ENCODE measurements at regions not wholly inside any gene's neighbourhood (a gene's known extent, or its start where the extent isn't known, plus 50 kb on each side); places are given as distances from the start of the nearest gene placed in this dataset.
"Not testable (repeated sequence)": the region's sequence is repeated elsewhere in the genome, so short reads cannot be mapped to it uniquely, and the experiment has no call there.

DNA sequence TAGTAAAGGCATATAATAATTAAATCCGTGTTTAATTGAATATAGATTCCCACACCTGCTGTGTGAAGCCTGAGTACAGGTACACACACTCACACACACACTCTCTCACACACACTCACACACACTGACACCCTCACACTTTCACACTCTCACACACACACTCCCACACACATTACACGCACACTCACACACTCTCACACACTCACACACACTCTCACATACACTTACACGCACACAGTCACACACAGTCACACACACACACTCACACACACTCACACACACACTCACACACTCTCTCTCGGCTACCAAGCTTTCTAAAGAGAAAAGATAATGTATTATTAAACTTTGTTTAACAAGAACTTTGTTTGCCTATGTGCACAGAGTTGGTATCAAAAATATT lies 195.1 kb upstream of the CTNND2 start:
- Histone ChIP-seq H3K27me3 (no peaks in the 10 kb centered on the region), H3K27ac (no peak overlapping the region), H3K4me1 (no peaks in the 10 kb centered on the region), H3K4me3 (no peak overlapping the region), H3K9me3 (no peaks in the 10 kb centered on the region), H3K36me3 (no peaks in the 10 kb centered on the region)
- no peak for DNase-seq (ENCODE audit: low spot score)
- TF ChIP-seq, protein P1, sequence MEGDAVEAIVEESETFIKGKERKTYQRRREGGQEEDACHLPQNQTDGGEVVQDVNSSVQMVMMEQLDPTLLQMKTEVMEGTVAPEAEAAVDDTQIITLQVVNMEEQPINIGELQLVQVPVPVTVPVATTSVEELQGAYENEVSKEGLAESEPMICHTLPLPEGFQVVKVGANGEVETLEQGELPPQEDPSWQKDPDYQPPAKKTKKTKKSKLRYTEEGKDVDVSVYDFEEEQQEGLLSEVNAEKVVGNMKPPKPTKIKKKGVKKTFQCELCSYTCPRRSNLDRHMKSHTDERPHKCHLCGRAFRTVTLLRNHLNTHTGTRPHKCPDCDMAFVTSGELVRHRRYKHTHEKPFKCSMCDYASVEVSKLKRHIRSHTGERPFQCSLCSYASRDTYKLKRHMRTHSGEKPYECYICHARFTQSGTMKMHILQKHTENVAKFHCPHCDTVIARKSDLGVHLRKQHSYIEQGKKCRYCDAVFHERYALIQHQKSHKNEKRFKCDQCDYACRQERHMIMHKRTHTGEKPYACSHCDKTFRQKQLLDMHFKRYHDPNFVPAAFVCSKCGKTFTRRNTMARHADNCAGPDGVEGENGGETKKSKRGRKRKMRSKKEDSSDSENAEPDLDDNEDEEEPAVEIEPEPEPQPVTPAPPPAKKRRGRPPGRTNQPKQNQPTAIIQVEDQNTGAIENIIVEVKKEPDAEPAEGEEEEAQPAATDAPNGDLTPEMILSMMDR (IDR thresholded peaks at IDR 0.05) = no peak

GRCh38 chr5:12095808-12096281 lies 191.6 kb upstream of the CTNND2 start:
- Histone ChIP-seq H3K9me3 (peaks cover 0 to 5% of the 10 kb centered on the region in 2 donors), H3K27ac (no peak overlapping the region), H3K4me3 (no peak overlapping the region), H3K27me3 (no peaks in the 10 kb centered on the region), H3K36me3 (no peaks in the 10 kb centered on the region), H3K4me1 (no peaks in the 10 kb centered on the region)
- TF ChIP-seq, protein P1 (IDR thresholded peaks at IDR 0.05) = no peak
- DNase-seq (ENCODE audit: low spot score) = no peak

DNA sequence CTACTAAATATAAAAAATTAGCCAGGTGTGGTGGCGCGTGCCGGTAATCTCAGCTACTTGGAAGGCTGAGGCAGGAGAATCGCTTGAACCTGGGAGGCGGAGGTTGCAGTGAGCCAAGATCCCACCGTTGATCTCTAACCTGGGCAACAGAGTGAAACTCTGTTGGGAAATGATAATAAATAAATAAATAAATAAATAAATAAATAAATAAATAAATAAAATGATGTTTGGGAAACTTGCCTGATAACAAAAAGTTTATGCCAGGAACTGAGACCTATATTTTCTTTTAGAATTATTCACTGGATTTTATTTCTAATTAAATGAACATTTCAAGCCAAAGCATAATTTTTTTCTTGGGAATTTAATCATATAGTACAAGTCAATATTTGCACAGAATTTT lies 189.3 kb upstream of the CTNND2 start:
- H3K27ac ChIP-seq = no peak overlapping the region
- TF ChIP-seq, protein P1 (IDR thresholded peaks at IDR 0.05) = no peak
- H3K4me1 ChIP-seq = no peaks in the 10 kb centered on the region

DNA sequence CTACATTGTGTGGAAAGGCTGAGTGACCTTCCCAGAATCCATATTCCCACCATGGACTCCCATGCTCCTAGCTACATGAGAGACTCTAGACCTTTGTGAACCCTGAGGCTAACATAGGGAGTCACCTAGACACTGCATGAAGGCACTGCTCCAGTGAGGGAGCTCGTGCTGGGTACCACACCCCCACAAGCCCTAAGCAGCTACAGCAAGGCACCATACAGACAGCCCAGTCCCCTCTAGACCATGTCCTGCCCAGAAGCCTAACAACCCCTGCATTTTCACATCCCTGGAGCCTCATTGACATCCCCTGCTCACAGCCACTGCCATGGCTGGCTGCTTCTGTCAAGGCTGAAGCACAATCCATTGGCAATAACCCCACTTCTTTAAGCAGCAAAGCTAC lies 176.5 kb upstream of the CTNND2 start:
- Histone ChIP-seq H3K9me3 (peaks cover 0 to 11% of the 10 kb centered on the region in 2 donors), H3K4me3 (no peak overlapping the region), H3K27ac (no peak overlapping the region), H3K36me3 (no peaks in the 10 kb centered on the region), H3K27me3 (no peaks in the 10 kb centered on the region), H3K4me1 (no peaks in the 10 kb centered on the region)
- TF ChIP-seq, protein P1 (IDR thresholded peaks at IDR 0.05) = no peak
- DNase-seq (ENCODE audit: low spot score) = no peak

More for the DNA sequence above, 189.3 kb upstream of the CTNND2 start:
- no peaks in the 10 kb centered on the region for H3K36me3 ChIP-seq
- peaks cover 0 to 5% of the 10 kb centered on the region in 2 donors for H3K9me3 ChIP-seq
- no peak overlapping the region for H3K4me3 ChIP-seq
- no peaks in the 10 kb centered on the region for H3K27me3 ChIP-seq
- DNase-seq (ENCODE audit: low spot score) = no peak

- DNase-seq (ENCODE audit: low spot score); H3K27ac ChIP-seq: not testable (repeated sequence)
These were observed 174.0 kb upstream of the CTNND2 start for GRCh38 chr5:12078286-12078685.

GRCh38 chr5:12073426-12073825 lies 169.2 kb upstream of the CTNND2 start:
- Histone ChIP-seq H3K9me3 (no peaks in the 10 kb centered on the region), H3K27me3 (no peaks in the 10 kb centered on the region), H3K4me3 (no peak overlapping the region), H3K27ac (no peak overlapping the region), H3K36me3 (no peaks in the 10 kb centered on the region), H3K4me1 (no peaks in the 10 kb centered on the region)
- no peak for DNase-seq (ENCODE audit: low spot score)
- TF ChIP-seq, protein P1 (IDR thresholded peaks at IDR 0.05) = no peak

More at GRCh38 chr5:12078286-12078685, 174.0 kb upstream of the CTNND2 start:
- not testable (repeated sequence) for H3K4me1 ChIP-seq, H3K9me3 ChIP-seq, H3K36me3 ChIP-seq, H3K27me3 ChIP-seq, H3K4me3 ChIP-seq
